Right lobe of liver (tissue), 4 donors: ENCODE measurements at regions not wholly inside any gene's neighbourhood (a gene's known extent, or its start where the extent isn't known, plus 50 kb on each side); places are given as distances from the start of the nearest gene placed in this dataset.

ENCODE experiments used
- CTCF ChIP-seq, 4 donors: fragments of 200-600 bp in 3 of 4; fragments of 450-650 bp in 1 of 4; IDR thresholded peaks; one replicate each; pipeline versions ENCODE4 v1.5.1 to v1.8.0; 2016 to 2022; ENCODE audit warnings: antibody characterized with exemption in 4 of 4, mild to moderate bottlenecking in 2 of 4
- POLR2A ChIP-seq: fragments of 450-650 bp; IDR thresholded peaks from one replicate; pipeline ENCODE4 v1.6.1; 2017; ENCODE audit warnings: antibody characterized with exemption, mild to moderate bottlenecking
- donor health status: DM: no; HTN: no; CAD: no.
- donor health status: DM: no; HTN: no; CAD: no.
- donor health status: DM: no; HTN: yes; CAD: no.

GRCh38 chr11:7175007-7175406 lies 76.7 kb upstream of the SYT9 start:
- TF ChIP-seq CTCF (IDR thresholded peaks at IDR 0.05) (no peak), POLR2A (no peak)
